Ascending aorta (tissue), 2 donors: ENCODE measurements at regions not wholly inside any gene's neighbourhood (a gene's known extent, or its start where the extent isn't known, plus 50 kb on each side); places are given as distances from the start of the nearest gene placed in this dataset.

Experiments
- DNase-seq, 2 donors: peaks; one replicate each; pipeline ENCODE4 v3.0.0-alpha.2; 2019; ENCODE audit warnings: low spot score in 2 of 2
- H3K27ac ChIP-seq, 2 donors: fragments of 200-600 bp; sonication (generic); one replicate each; pipeline ENCODE4 v1.5.1; 2016 to 2017; ENCODE audit warnings: mild to moderate bottlenecking in 1 of 2
- H3K27me3 ChIP-seq: fragments of 200-600 bp; sonication (generic); one replicate; pipeline ENCODE4 v1.5.1; 2017
- H3K36me3 ChIP-seq, 2 donors: fragments of 200-600 bp; sonication (generic); one replicate each; pipeline ENCODE4 v1.5.1; 2016
- H3K4me1 ChIP-seq, 2 donors: fragments of 200-600 bp; sonication (generic); one replicate each; pipeline ENCODE4 v1.5.1; 2016 to 2017; ENCODE audit warnings: mild to moderate bottlenecking in 1 of 2
- H3K4me3 ChIP-seq, 2 donors: fragments of 200-600 bp; sonication (generic); one replicate each; pipeline ENCODE4 v1.5.1; 2016 to 2017; ENCODE audit warnings: mild to moderate bottlenecking in 1 of 2
- H3K9me3 ChIP-seq, 2 donors: fragments of 200-600 bp; sonication (generic); one replicate each; pipeline ENCODE4 v1.5.1; 2016
- intact Hi-C: fragments of 100-400 bp; cut with DNase I; formaldehyde crosslinking; loops from one replicate; pipeline ENCODE4 v1.15.1; 2023
- TF ChIP-seq, protein P1 (sequence below), 3 experiments: fragments of 200-600 bp in 2 of 3; fragments of 450-650 bp in 1 of 3; sonication (generic) in 2 of 3; IDR thresholded peaks; one replicate each; pipeline ENCODE4 v1.5.1; 2016 to 2019; ENCODE audit warnings: antibody characterized with exemption in 3 of 3, mild to moderate bottlenecking in 1 of 3, moderate library complexity in 1 of 3

DNA sequence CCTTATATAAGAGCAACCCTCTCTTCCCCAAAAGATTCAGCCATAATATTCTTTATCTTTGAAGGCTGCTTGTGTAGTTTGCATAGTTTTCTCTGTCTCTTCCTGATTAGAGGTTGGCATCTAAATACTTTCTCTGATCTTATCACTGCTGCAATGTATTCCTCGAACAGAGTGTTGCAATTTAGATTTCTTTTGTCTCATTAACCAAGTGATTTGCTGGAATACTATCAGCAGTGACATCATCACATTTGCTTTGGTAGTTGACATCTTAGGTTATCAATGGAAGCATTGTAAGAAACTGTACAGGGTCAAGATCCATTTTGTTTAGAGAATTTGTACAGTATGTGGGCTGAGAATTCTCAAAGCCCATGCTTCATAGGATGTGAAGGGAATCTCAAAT, 72.0 kb upstream of the NEUROD1 start:
- Histone ChIP-seq H3K27me3 (no peaks in the 10 kb centered on the region), H3K27ac (no peak overlapping the region), H3K4me3 (no peak overlapping the region), H3K9me3 (no peaks in the 10 kb centered on the region), H3K4me1 (no peaks in the 10 kb centered on the region), H3K36me3 (no peaks in the 10 kb centered on the region)
- TF ChIP-seq, protein P1, sequence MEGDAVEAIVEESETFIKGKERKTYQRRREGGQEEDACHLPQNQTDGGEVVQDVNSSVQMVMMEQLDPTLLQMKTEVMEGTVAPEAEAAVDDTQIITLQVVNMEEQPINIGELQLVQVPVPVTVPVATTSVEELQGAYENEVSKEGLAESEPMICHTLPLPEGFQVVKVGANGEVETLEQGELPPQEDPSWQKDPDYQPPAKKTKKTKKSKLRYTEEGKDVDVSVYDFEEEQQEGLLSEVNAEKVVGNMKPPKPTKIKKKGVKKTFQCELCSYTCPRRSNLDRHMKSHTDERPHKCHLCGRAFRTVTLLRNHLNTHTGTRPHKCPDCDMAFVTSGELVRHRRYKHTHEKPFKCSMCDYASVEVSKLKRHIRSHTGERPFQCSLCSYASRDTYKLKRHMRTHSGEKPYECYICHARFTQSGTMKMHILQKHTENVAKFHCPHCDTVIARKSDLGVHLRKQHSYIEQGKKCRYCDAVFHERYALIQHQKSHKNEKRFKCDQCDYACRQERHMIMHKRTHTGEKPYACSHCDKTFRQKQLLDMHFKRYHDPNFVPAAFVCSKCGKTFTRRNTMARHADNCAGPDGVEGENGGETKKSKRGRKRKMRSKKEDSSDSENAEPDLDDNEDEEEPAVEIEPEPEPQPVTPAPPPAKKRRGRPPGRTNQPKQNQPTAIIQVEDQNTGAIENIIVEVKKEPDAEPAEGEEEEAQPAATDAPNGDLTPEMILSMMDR (IDR thresholded peaks at IDR 0.05) = no peak
- intact Hi-C loops = no loop called here
- DNase-seq = no peak

DNA sequence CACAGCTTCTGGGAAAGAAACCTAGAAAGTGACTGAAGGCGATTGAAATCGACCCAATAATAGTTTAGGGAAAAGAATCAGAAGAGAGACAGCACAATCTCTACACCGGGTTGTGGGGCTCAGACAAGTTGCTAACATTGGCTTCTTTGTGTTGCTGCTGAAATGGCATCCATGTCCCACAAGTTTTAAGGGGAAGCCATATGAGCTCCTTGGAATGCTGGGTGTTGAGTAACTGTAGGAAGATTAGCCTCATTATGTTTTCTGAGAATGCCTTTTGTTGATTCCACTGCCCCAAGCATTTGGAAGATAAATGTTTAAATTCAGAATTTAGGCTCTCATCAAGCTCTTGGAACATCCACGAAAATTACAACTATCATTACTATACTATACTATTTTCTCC, 73.4 kb upstream of the NEUROD1 start:
- Histone ChIP-seq H3K36me3 (no peaks in the 10 kb centered on the region), H3K4me1 (no peaks in the 10 kb centered on the region), H3K27me3 (no peaks in the 10 kb centered on the region), H3K27ac (no peak overlapping the region), H3K4me3 (no peak overlapping the region), H3K9me3 (no peaks in the 10 kb centered on the region)
- TF ChIP-seq, protein P1 (IDR thresholded peaks at IDR 0.05) = no peak
- intact Hi-C loops = loop anchor here (1.0 kb wide), 1 partner anchor 15 kb away; no protein-coding TSS in a partner anchor
- DNase-seq = no peak

DNA sequence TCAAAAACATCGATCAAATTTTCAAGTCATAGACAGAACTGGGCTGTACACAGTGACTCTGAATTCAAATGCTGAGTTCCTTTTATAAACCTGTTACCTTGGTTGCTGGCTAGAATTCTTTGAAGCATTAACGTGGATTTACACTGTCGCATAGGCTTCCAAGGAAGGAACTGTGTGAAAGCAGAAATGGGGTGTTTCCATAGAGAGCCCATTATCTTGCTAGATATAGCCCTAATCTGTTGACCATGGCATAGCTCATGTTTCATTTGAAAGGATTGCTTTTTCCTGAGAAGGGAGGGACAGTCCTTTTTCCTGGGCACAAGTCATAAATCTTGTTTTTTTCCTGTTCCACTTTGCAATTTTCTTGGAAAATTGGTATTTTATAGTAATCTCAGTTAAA, 73.8 kb upstream of the NEUROD1 start:
- Histone ChIP-seq H3K9me3 (no peaks in the 10 kb centered on the region), H3K4me1 (no peaks in the 10 kb centered on the region), H3K27me3 (no peaks in the 10 kb centered on the region), H3K36me3 (no peaks in the 10 kb centered on the region), H3K4me3 (no peak overlapping the region), H3K27ac (no peak overlapping the region)
- DNase-seq = no peak
- intact Hi-C loops = loop anchor here (1.0 kb wide), 1 partner anchor 16 kb away; no protein-coding TSS in a partner anchor
- TF ChIP-seq, protein P1 (IDR thresholded peaks at IDR 0.05) = no peak

DNA sequence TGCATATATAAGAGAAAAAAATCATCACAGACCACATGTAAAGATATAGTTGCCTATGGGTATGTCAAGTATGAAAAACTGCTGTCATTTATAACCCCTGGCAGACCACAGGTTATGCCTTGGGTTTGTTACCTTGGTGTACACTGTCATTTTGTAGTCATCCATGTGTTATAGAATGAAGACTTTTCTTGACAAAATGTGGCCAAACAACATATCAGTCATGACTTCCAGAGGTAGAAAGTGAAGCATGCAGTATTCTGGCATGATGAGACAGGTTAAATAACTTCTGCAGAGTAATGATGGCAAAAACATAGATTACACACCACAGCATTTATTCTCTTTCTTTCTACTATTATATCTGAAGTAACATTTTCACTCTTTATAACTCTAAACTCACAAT, 74.9 kb upstream of the NEUROD1 start:
- TF ChIP-seq, protein P1 (IDR thresholded peaks at IDR 0.05) = no peak
- Histone ChIP-seq H3K4me1 (no peaks in the 10 kb centered on the region), H3K36me3 (no peaks in the 10 kb centered on the region), H3K27ac (no peak overlapping the region), H3K9me3 (no peaks in the 10 kb centered on the region), H3K27me3 (no peaks in the 10 kb centered on the region), H3K4me3 (no peak overlapping the region)
- intact Hi-C loops = no loop called here
- DNase-seq = no peak

DNA sequence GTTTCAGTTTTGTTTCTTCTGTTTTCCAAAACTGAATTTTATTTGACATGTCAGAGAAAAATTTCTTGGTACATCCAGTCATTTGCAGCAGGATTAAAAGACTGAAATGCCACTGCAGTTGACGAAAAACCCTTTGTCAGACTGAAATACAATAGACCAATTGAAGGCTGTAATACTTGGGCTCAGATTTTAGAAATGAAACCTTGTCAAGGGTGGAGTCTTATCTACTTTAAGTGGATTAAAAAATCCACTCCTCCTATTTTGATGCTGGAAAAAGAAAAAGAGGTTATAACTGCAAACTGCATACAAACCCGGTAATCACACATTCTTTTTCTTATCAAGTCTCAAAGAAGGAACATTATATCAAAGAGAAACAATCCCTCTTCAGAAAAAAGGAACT, 80.2 kb upstream of the NEUROD1 start:
- H3K4me1 ChIP-seq = no peaks in the 10 kb centered on the region
- no peak for DNase-seq
- no peaks in the 10 kb centered on the region for H3K36me3 ChIP-seq
- intact Hi-C loops = no loop called here
- no peak overlapping the region for H3K27ac ChIP-seq
- TF ChIP-seq, protein P1 (IDR thresholded peaks at IDR 0.05) = no peak
- H3K27me3 ChIP-seq = no peaks in the 10 kb centered on the region
- no peaks in the 10 kb centered on the region for H3K9me3 ChIP-seq
- no peak overlapping the region for H3K4me3 ChIP-seq

DNA sequence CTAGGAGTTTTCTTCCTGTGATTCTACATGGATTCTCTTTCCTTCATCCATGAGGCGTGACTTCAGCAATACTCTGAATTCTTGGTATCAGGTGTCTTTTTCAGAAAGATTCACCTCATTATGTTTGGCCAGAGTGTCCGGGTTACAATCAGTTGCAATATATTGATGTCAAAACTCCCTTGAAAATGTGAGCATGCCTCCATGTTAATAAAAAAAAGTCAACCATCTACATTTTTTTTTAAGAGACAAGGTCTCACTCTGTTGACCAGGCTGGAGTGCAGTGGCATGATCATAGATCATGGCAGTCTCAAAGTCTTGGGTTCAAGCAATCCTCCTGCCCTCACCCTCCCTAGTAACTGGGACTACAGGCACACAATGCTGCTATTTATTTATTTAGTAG, 80.9 kb upstream of the NEUROD1 start:
- Histone ChIP-seq H3K4me1 (no peaks in the 10 kb centered on the region), H3K27me3 (no peaks in the 10 kb centered on the region), H3K4me3 (no peak overlapping the region), H3K9me3 (no peaks in the 10 kb centered on the region), H3K27ac (no peak overlapping the region), H3K36me3 (no peaks in the 10 kb centered on the region)
- intact Hi-C loops = no loop called here
- TF ChIP-seq, protein P1 (IDR thresholded peaks at IDR 0.05) = no peak
- DNase-seq = no peak
